ENCODE measurements at regions not wholly inside any gene's neighbourhood (a gene's known extent, or its start where the extent isn't known, plus 50 kb on each side); places are given as distances from the start of the nearest gene placed in this dataset.
"Not testable (repeated sequence)": the region's sequence is repeated elsewhere in the genome, so short reads cannot be mapped to it uniquely, and the experiment has no call there.

GRCh38 chr3:153221748-153222162 lies 59.7 kb downstream of the RAP2B start:
- DNase-seq (ENCODE audit: low spot score) (peak; percentile 86), ATAC-seq (peak; percentile 99)
- Mint-ChIP-seq H3K9me3 (peaks cover 5% of the 10 kb centered on the region), H3K4me3 (peak overlapping the region; percentile 63), H3K36me3 (no peaks in the 10 kb centered on the region), H3K4me1 (ENCODE audit: low read depth in 2 of 2) (peaks cover 37% of the 10 kb centered on the region in 2 donors), H3K27me3 (no peaks in the 10 kb centered on the region), H3K27ac (peak overlapping the region; percentile 81 to 96)

GRCh38 chr3:153226877-153227276 lies 64.9 kb downstream of the RAP2B start:
- H3K4me3 Mint-ChIP-seq; DNase-seq (ENCODE audit: low spot score); ATAC-seq; H3K9me3 Mint-ChIP-seq; H3K27ac Mint-ChIP-seq; H3K27me3 Mint-ChIP-seq; H3K36me3 Mint-ChIP-seq; H3K4me1 Mint-ChIP-seq (ENCODE audit: low read depth in 2 of 2): not testable (repeated sequence)

- H3K27ac Mint-ChIP-seq, H3K4me3 Mint-ChIP-seq, H3K9me3 Mint-ChIP-seq: not testable (repeated sequence)
These were observed 68.4 kb downstream of the RAP2B start for GRCh38 chr3:153230427-153230826.

GRCh38 chr3:153231245-153231644 lies 69.2 kb downstream of the RAP2B start:
- H3K27ac Mint-ChIP-seq: peak overlapping the region in 1 of 2 donors; percentile 34
- not testable (repeated sequence) for ATAC-seq, H3K9me3 Mint-ChIP-seq

More at GRCh38 chr3:153230427-153230826, 68.4 kb downstream of the RAP2B start:
- not testable (repeated sequence) for H3K4me1 Mint-ChIP-seq (ENCODE audit: low read depth in 2 of 2); DNase-seq (ENCODE audit: low spot score); ATAC-seq; H3K27me3 Mint-ChIP-seq; H3K36me3 Mint-ChIP-seq

GRCh38 chr3:153232050-153232752 lies 70.2 kb downstream of the RAP2B start:
- not testable (repeated sequence) for H3K36me3 Mint-ChIP-seq; H3K9me3 Mint-ChIP-seq; DNase-seq (ENCODE audit: low spot score); H3K27me3 Mint-ChIP-seq; H3K4me3 Mint-ChIP-seq; ATAC-seq; H3K4me1 Mint-ChIP-seq (ENCODE audit: low read depth in 2 of 2)
- H3K27ac Mint-ChIP-seq: peak overlapping the region in 1 of 2 donors; percentile 34

More at GRCh38 chr3:153231245-153231644, 69.2 kb downstream of the RAP2B start:
- H3K4me1 Mint-ChIP-seq (ENCODE audit: low read depth in 2 of 2); H3K4me3 Mint-ChIP-seq; H3K27me3 Mint-ChIP-seq; H3K36me3 Mint-ChIP-seq; DNase-seq (ENCODE audit: low spot score): not testable (repeated sequence)

- Mint-ChIP-seq H3K4me3 (no peak overlapping the region), H3K27me3 (no peaks in the 10 kb centered on the region), H3K9me3 (no peaks in the 10 kb centered on the region), H3K27ac (no peak overlapping the region), H3K4me1 (ENCODE audit: low read depth in 2 of 2) (peaks cover 4% of the 10 kb centered on the region in 2 donors), H3K36me3 (no peaks in the 10 kb centered on the region)
- no peak for ATAC-seq
- no peak for DNase-seq (ENCODE audit: low spot score)
These were observed 70.8 kb downstream of the RAP2B start for GRCh38 chr3:153232851-153233271.

GRCh38 chr3:153233986-153234385 lies 72.0 kb downstream of the RAP2B start:
- no peak for DNase-seq (ENCODE audit: low spot score)
- Mint-ChIP-seq H3K36me3 (no peaks in the 10 kb centered on the region), H3K4me3 (no peak overlapping the region), H3K4me1 (ENCODE audit: low read depth in 2 of 2) (peaks cover 4% of the 10 kb centered on the region in 2 donors), H3K9me3 (no peaks in the 10 kb centered on the region), H3K27ac (no peak overlapping the region), H3K27me3 (no peaks in the 10 kb centered on the region)
- ATAC-seq: no peak

- DNase-seq (ENCODE audit: low spot score): peak; percentile 70
- H3K4me1 Mint-ChIP-seq (ENCODE audit: low read depth in 2 of 2): peaks cover 30 to 34% of the 10 kb centered on the region in 2 donors
- no peaks in the 10 kb centered on the region for H3K9me3 Mint-ChIP-seq
- peak overlapping the region in 1 of 2 donors; percentile 74 for H3K27ac Mint-ChIP-seq
- H3K36me3 Mint-ChIP-seq: no peaks in the 10 kb centered on the region
- H3K4me3 Mint-ChIP-seq: peak overlapping the region; percentile 58
- H3K27me3 Mint-ChIP-seq: no peaks in the 10 kb centered on the region
- peak; percentile 77 to 94 for ATAC-seq
These were observed 80.9 kb downstream of the RAP2B start for GRCh38 chr3:153242896-153243295.

GRCh38 chr3:153244961-153245360 lies 82.9 kb downstream of the RAP2B start:
- Mint-ChIP-seq H3K4me3 (peak overlapping the region; percentile 20), H3K27me3 (no peaks in the 10 kb centered on the region), H3K27ac (peak overlapping the region in 1 of 2 donors; percentile 67), H3K9me3 (no peaks in the 10 kb centered on the region), H3K36me3 (no peaks in the 10 kb centered on the region), H3K4me1 (ENCODE audit: low read depth in 2 of 2) (peaks cover 30 to 38% of the 10 kb centered on the region in 2 donors)
- no peak for ATAC-seq
- no peak for DNase-seq (ENCODE audit: low spot score)

- no peaks in the 10 kb centered on the region for H3K36me3 Mint-ChIP-seq
- DNase-seq (ENCODE audit: low spot score) (no peak), ATAC-seq (no peak)
- H3K27me3 Mint-ChIP-seq: no peaks in the 10 kb centered on the region
- no peaks in the 10 kb centered on the region for H3K9me3 Mint-ChIP-seq
- H3K4me1 Mint-ChIP-seq (ENCODE audit: low read depth in 2 of 2): peaks cover 35 to 40% of the 10 kb centered on the region in 2 donors
- H3K4me3 Mint-ChIP-seq: no peak overlapping the region
- H3K27ac Mint-ChIP-seq: peak overlapping the region in 1 of 2 donors; percentile 18
These were observed 83.6 kb downstream of the RAP2B start for GRCh38 chr3:153245661-153246060.

- no peaks in the 10 kb centered on the region for H3K9me3 Mint-ChIP-seq
- no peak overlapping the region for H3K4me3 Mint-ChIP-seq
- H3K36me3 Mint-ChIP-seq: no peaks in the 10 kb centered on the region
- ATAC-seq: no peak
- DNase-seq (ENCODE audit: low spot score): no peak
- peak overlapping the region in 1 of 2 donors; percentile 18 for H3K27ac Mint-ChIP-seq
- H3K4me1 Mint-ChIP-seq (ENCODE audit: low read depth in 2 of 2): peaks cover 36 to 41% of the 10 kb centered on the region in 2 donors
- H3K27me3 Mint-ChIP-seq: no peaks in the 10 kb centered on the region
These were observed 84.3 kb downstream of the RAP2B start for GRCh38 chr3:153246331-153246730.

GRCh38 chr3:153246806-153247205 lies 84.8 kb downstream of the RAP2B start:
- ATAC-seq: no peak

GRCh38 chr3:153247331-153248330 lies 85.6 kb downstream of the RAP2B start:
- Mint-ChIP-seq H3K36me3 (no peaks in the 10 kb centered on the region), H3K4me3 (no peak overlapping the region), H3K9me3 (no peaks in the 10 kb centered on the region), H3K4me1 (ENCODE audit: low read depth in 2 of 2) (peaks cover 31 to 39% of the 10 kb centered on the region in 2 donors), H3K27ac (no peak overlapping the region), H3K27me3 (no peaks in the 10 kb centered on the region)
- ATAC-seq (no peak), DNase-seq (ENCODE audit: low spot score) (no peak)

More at GRCh38 chr3:153246806-153247205, 84.8 kb downstream of the RAP2B start:
- Mint-ChIP-seq H3K9me3 (no peaks in the 10 kb centered on the region), H3K4me3 (no peak overlapping the region), H3K27ac (no peak overlapping the region), H3K4me1 (ENCODE audit: low read depth in 2 of 2) (peaks cover 36 to 41% of the 10 kb centered on the region in 2 donors), H3K27me3 (no peaks in the 10 kb centered on the region), H3K36me3 (no peaks in the 10 kb centered on the region)
- DNase-seq (ENCODE audit: low spot score): no peak

GRCh38 chr3:153248835-153249234 lies 86.8 kb downstream of the RAP2B start:
- not testable (repeated sequence) for ATAC-seq
- peak overlapping the region in 1 of 2 donors; percentile 60 for H3K27ac Mint-ChIP-seq
- H3K4me1 Mint-ChIP-seq (ENCODE audit: low read depth in 2 of 2): peaks cover 28 to 37% of the 10 kb centered on the region in 2 donors

More at GRCh38 chr3:153248835-153249234, 86.8 kb downstream of the RAP2B start:
- not testable (repeated sequence) for H3K27me3 Mint-ChIP-seq; H3K36me3 Mint-ChIP-seq; DNase-seq (ENCODE audit: low spot score); H3K9me3 Mint-ChIP-seq; H3K4me3 Mint-ChIP-seq
